K562 (cell line): ENCODE measurements at regions not wholly inside any gene's neighbourhood (a gene's known extent, or its start where the extent isn't known, plus 50 kb on each side); places are given as distances from the start of the nearest gene placed in this dataset.

Experiments used
- ATAC-seq: fragments of 200-7000 bp; cut with Tn5 transposase; 3 replicates; pipeline ENCODE4 v1.9.1; 2020; ENCODE audit warnings: moderate library complexity
- BruUV-seq: library from RNA; stranded (reverse); fragments of 400-500 nt; replicated peaks from 2 replicates; lab custom pipeline; 2021; lab: Mats Ljungman, UMichigan
- CTCF ChIA-PET: fragments of 300-600 bp; formaldehyde crosslinking; extraction: SDS; loops from one replicate; lab custom pipeline; 2021; ENCODE audit warnings: low intra/inter-chr PET ratio; lab: Yijun Ruan, JAX
- POLR2A ChIA-PET: fragments of 300-600, 350-650 bp; sonication (Branson Sonifier 250); formaldehyde crosslinking; extraction: SDS; loops from one replicate; lab custom pipeline; 2021; ENCODE audit warnings: antibody characterized with exemption, inconsistent platforms; lab: Yijun Ruan, JAX
- DNase-seq, 4 experiments: peaks; one replicate each; pipeline versions ENCODE4 v3.0.0 to v3.0.0-alpha.2; 2011 to 2018; ENCODE audit warnings: low spot score in 3 of 4, mixed read lengths in 3 of 4; ENCODE audit errors: extremely low read depth in 1 of 4
- FAIRE-seq: peaks from 2 replicates; lab custom pipeline; 2011; peaks lifted over from hg19 to GRCh38; lab: Jason Lieb, UNC
- H2AFZ ChIP-seq: 2 replicates; pipeline ENCODE4 v1.6.0; 2011; ENCODE audit warnings: low read depth, low read length, control low read depth, inconsistent platforms
- H3K27ac ChIP-seq: fragments of 200-600 bp; 3 replicates; pipeline ENCODE4 v1.8.0; 2011; ENCODE audit warnings: low read depth, mild to moderate bottlenecking, control low read depth, inconsistent platforms, low read length, moderate library complexity, mixed read lengths; ENCODE audit errors: extremely low read depth
- H3K27me3 ChIP-seq, 2 experiments: fragments of 300-600 bp in 1 of 2; 2 replicates in 1 of 2; 3 replicates in 1 of 2; pipeline versions ENCODE4 v1.6.0 to v1.8.0; 2011; ENCODE audit warnings: inconsistent platforms in 2 of 2, low read length in 2 of 2, mild to moderate bottlenecking in 1 of 2, mixed read lengths in 1 of 2, moderate library complexity in 1 of 2; ENCODE audit not compliant: control insufficient read depth in 2 of 2, insufficient read depth in 2 of 2
- H3K36me3 ChIP-seq: fragments of 300-600 bp; 3 replicates; pipeline ENCODE4 v1.8.0; 2011; ENCODE audit warnings: mild to moderate bottlenecking, low read length, inconsistent platforms; ENCODE audit not compliant: control insufficient read depth, insufficient read depth
- H3K4me1 ChIP-seq, 2 experiments: fragments of 200-600 bp in 1 of 2; replicated peaks in 1 of 2; 2 replicates in 1 of 2; 3 replicates in 1 of 2; pipeline versions ENCODE4 v1.5.1 to v1.8.0; 2011; ENCODE audit warnings: inconsistent platforms in 2 of 2, low read length in 2 of 2, mild to moderate bottlenecking in 1 of 2, mixed read lengths in 1 of 2, moderate library complexity in 1 of 2; ENCODE audit not compliant: control insufficient read depth in 2 of 2, insufficient read depth in 2 of 2
- H3K4me2 ChIP-seq: 2 replicates; pipeline ENCODE4 v1.6.1; 2011; ENCODE audit warnings: low read length, control low read depth, inconsistent platforms, mixed read lengths; ENCODE audit not compliant: insufficient read depth
- H3K4me3 ChIP-seq: fragments of 200-600 bp; sonication (generic), shearing (Covaris generic); 2 replicates; pipeline ENCODE4 v1.5.1; 2016; ENCODE audit warnings: control low read depth, inconsistent platforms
- H3K79me2 ChIP-seq: fragments of 200-600 bp; 3 replicates; pipeline ENCODE4 v1.8.0; 2011; ENCODE audit warnings: low read length, inconsistent platforms; ENCODE audit not compliant: control insufficient read depth, insufficient read depth
- H3K9ac ChIP-seq, 2 experiments: 2 replicates each; pipeline versions ENCODE4 v1.6.0 to v1.6.1; 2011; ENCODE audit warnings: low read depth in 2 of 2, low read length in 2 of 2, control low read depth in 1 of 2, inconsistent platforms in 1 of 2, mild to moderate bottlenecking in 1 of 2, mixed read lengths in 1 of 2; ENCODE audit not compliant: insufficient read depth in 1 of 2
- H3K9me1 ChIP-seq: one replicate; pipeline ENCODE4 v1.6.0; 2011; ENCODE audit warnings: inconsistent platforms, mild to moderate bottlenecking, low read length, moderate library complexity; ENCODE audit not compliant: control insufficient read depth, insufficient read depth
- H3K9me3 ChIP-seq: replicated peaks from 2 replicates; pipeline ENCODE4 v1.5.1; 2011; ENCODE audit warnings: low read depth, low read length, inconsistent platforms; ENCODE audit not compliant: control insufficient read depth, insufficient read depth
- H4K20me1 ChIP-seq: replicated peaks from 2 replicates; pipeline ENCODE4 v1.6.1; 2011; ENCODE audit warnings: low read length, inconsistent platforms, mixed read lengths; ENCODE audit not compliant: control insufficient read depth, insufficient read depth
- BHLHE40 ChIP-seq: IDR thresholded peaks from 2 replicates; pipeline ENCODE4 v1.6.1; 2011; ENCODE audit warnings: low read length, improper control_type of control experiment
- CBX2 ChIP-seq: fragments of 200-600 bp; sonication (generic); IDR thresholded peaks from one replicate; pipeline ENCODE4 v1.6.1; 2012; ENCODE audit warnings: mild to moderate bottlenecking, low read length, inconsistent platforms; ENCODE audit not compliant: insufficient read depth, poor library complexity, severe bottlenecking
- MCM7 ChIP-seq, 2 experiments: fragments of 450-650 bp; IDR thresholded peaks; 2 replicates each; pipeline ENCODE4 v1.6.1; 2016 to 2018
- PBX2 ChIP-seq, 2 experiments: IDR thresholded peaks in 1 of 2; conservative IDR thresholded peaks in 1 of 2; 2 replicates each; pipeline ENCODE4 v1.6.1; 2016; ENCODE audit warnings: low read depth in 2 of 2, mild to moderate bottlenecking in 1 of 2, missing compliant biosample characterization in 1 of 2, missing genetic modification characterization in 1 of 2, moderate library complexity in 1 of 2
- SIX5 ChIP-seq, 2 experiments: IDR thresholded peaks; 2 replicates each; pipeline ENCODE4 v1.6.1; 2011; ENCODE audit warnings: low read length in 2 of 2, borderline replicate concordance in 1 of 2, low read depth in 1 of 2, mild to moderate bottlenecking in 1 of 2, moderate library complexity in 1 of 2; ENCODE audit not compliant: insufficient read depth in 1 of 2
- TFAP4 ChIP-seq: sonication (generic); formaldehyde crosslinking; IDR thresholded peaks from 2 replicates; pipeline ENCODE4 v1.8.0; 2022; ENCODE audit warnings: missing genetic modification reagents, mild to moderate bottlenecking, moderate library complexity, borderline replicate concordance
- TRIM28 ChIP-seq: fragments of 450-650 bp; IDR thresholded peaks from 2 replicates; pipeline ENCODE4 v1.6.1; 2017
- ZBTB17 ChIP-seq: fragments of 450-650 bp; formaldehyde crosslinking; IDR thresholded peaks from 2 replicates; pipeline ENCODE4 v1.4.0; 2020; ENCODE audit warnings: mild to moderate bottlenecking
- ZNF407 ChIP-seq: fragments of 450-650 bp; IDR thresholded peaks from 2 replicates; pipeline ENCODE4 v1.6.1; 2016; ENCODE audit warnings: low read depth
- WGBS: fragments of 100-300 bp; shearing (Covaris generic); methylation state at CpG from one replicate; pipeline ENCODE4 v1.1.6; 2016; ENCODE audit warnings: low coverage, mixed read lengths; ENCODE audit not compliant: insufficient coverage; ENCODE audit errors: missing lambda C conversion rate; 5-methylcytosine and 5-hydroxymethylcytosine counted together
- in situ Hi-C: fragments of 300-500 bp; cut with MboI; formaldehyde crosslinking; loops from 4 replicates; pipeline ENCODE4 v1.15.0; 2018; ENCODE audit warnings: inconsistent platforms, mixed read lengths
- intact Hi-C: fragments of 100-400 bp; cut with micrococcal nuclease; formaldehyde crosslinking; loops from 2 replicates; pipeline ENCODE4 v1.14.2; 2022
- TF ChIP-seq, protein P1 (sequence below): fragments of 450-650 bp; IDR thresholded peaks from 2 replicates; pipeline ENCODE4 v1.6.1; 2016; ENCODE audit warnings: low read depth, mild to moderate bottlenecking, moderate library complexity

GRCh38 chr9:79123415-79123814, 448.4 kb upstream of the TLE4 start:
- no peaks in the 10 kb centered on the region for H3K4me1 ChIP-seq
- in situ Hi-C loops (no loop called here), intact Hi-C loops (no loop called here)
- no peaks in the 10 kb centered on the region for H3K27me3 ChIP-seq
- no peaks in the 10 kb centered on the region for H3K36me3 ChIP-seq
- H3K9me3 ChIP-seq, result no peaks in the 10 kb centered on the region
- no TSS peak for BruUV-seq
- no peak overlapping the region for H3K9ac ChIP-seq
- ChIA-PET POLR2A (no interaction called here), CTCF (no interaction called here)
- H3K4me2 ChIP-seq, result no peak overlapping the region
- H3K79me2 ChIP-seq, result no peaks in the 10 kb centered on the region
- no peak overlapping the region for H3K27ac ChIP-seq
- FAIRE-seq (no peak), ATAC-seq (no peak), DNase-seq (no peak)
- no peaks in the 10 kb centered on the region for H4K20me1 ChIP-seq
- H3K9me1 ChIP-seq, result no peaks in the 10 kb centered on the region
- 0% methylated on average over 4 of the region's 4 CpGs for WGBS
- H2AFZ ChIP-seq, result no peak overlapping the region
- no peak for TF ChIP-seq MCM7 (IDR thresholded peaks at IDR 0.05)
- TF ChIP-seq SIX5 (IDR thresholded peaks at IDR 0.05; ENCODE audit: borderline replicate concordance in 1 of 2, insufficient read depth in 1 of 2, low read depth in 1 of 2, low read length in 2 of 2), result no peak
- no peak for TF ChIP-seq BHLHE40
- TF ChIP-seq PBX2 (CRISPR knock-in tag; IDR thresholded peaks at IDR 0.05; ENCODE audit: low read depth), result no peak
- TF ChIP-seq PBX2 (tag; conservative IDR thresholded peaks at IDR 0.05; ENCODE audit: low read depth), result no peak
- TF ChIP-seq TFAP4 (CRISPR knock-in tag), result no peak
- TF ChIP-seq ZBTB17 (CRISPR knock-in tag), result no peak
- no peak for TF ChIP-seq TRIM28
- no peak for TF ChIP-seq ZNF407
- TF ChIP-seq CBX2, result no peak
- TF ChIP-seq, protein P1, sequence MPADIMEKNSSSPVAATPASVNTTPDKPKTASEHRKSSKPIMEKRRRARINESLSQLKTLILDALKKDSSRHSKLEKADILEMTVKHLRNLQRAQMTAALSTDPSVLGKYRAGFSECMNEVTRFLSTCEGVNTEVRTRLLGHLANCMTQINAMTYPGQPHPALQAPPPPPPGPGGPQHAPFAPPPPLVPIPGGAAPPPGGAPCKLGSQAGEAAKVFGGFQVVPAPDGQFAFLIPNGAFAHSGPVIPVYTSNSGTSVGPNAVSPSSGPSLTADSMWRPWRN, result no peak
- H3K4me3 ChIP-seq, result no peak overlapping the region
